GM04504 (cell line): ENCODE measurements at regions not wholly inside any gene's neighbourhood (a gene's known extent, or its start where the extent isn't known, plus 50 kb on each side); places are given as distances from the start of the nearest gene placed in this dataset.

Source experiments
- DNase-seq: peaks from one replicate; pipeline ENCODE4 v3.0.0-alpha.2; 2012; ENCODE audit warnings: low read depth

GRCh38 chr20:4069751-4070150 is 54.4 kb upstream of the RNF24 start:
- DNase-seq, result no peak

GRCh38 chr20:4068708-4069107 is 53.4 kb upstream of the RNF24 start:
- DNase-seq, result no peak

GRCh38 chr20:4067600-4068261 is 52.4 kb upstream of the RNF24 start:
- no peak for DNase-seq

- DNase-seq, result no peak
Observed at GRCh38 chr20:4066551-4066950, 51.2 kb upstream of the RNF24 start.

GRCh38 chr20:4065391-4065844 is 50.1 kb upstream of the RNF24 start:
- peak; percentile 78 for DNase-seq
